Transverse colon (tissue), 3 donors: ENCODE measurements at regions not wholly inside any gene's neighbourhood (a gene's known extent, or its start where the extent isn't known, plus 50 kb on each side); places are given as distances from the start of the nearest gene placed in this dataset.

Source experiments
- POLR2A ChIP-seq: fragments of 450-650 bp; IDR thresholded peaks from one replicate; pipeline ENCODE4 v1.6.1; 2016; ENCODE audit warnings: antibody characterized with exemption, mild to moderate bottlenecking, moderate library complexity
- TF ChIP-seq, protein P1 (sequence below), 5 experiments: fragments of 200-600 bp in 3 of 5; fragments of 450-650 bp in 2 of 5; sonication (generic) in 3 of 5; IDR thresholded peaks; 1 replicate in 2 of 5; 2 replicates in 3 of 5; pipeline ENCODE4 v1.5.1; 2016 to 2017; ENCODE audit warnings: antibody characterized with exemption in 5 of 5, inconsistent platforms in 3 of 5, mild to moderate bottlenecking in 2 of 5, moderate library complexity in 1 of 5

DNA sequence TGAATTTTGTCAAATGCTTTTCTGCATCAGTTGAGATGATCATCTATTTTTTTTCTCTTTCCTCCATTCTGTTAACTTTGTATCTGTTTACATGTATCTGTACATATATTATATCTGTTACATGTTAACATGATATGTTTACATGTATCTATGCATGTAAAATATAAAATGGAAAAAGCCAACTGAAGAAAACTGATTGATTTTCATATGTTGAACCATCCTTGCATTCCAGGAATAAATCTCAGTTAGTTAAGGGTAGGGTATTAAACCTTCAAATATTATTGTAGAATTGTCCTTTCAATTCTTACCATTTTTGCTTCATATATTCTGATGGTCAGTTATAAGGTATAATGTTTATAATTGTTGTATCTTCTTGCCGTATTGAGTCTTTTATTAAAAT, 336.1 kb downstream of the ZFHX3 start:
- TF ChIP-seq, protein P1, sequence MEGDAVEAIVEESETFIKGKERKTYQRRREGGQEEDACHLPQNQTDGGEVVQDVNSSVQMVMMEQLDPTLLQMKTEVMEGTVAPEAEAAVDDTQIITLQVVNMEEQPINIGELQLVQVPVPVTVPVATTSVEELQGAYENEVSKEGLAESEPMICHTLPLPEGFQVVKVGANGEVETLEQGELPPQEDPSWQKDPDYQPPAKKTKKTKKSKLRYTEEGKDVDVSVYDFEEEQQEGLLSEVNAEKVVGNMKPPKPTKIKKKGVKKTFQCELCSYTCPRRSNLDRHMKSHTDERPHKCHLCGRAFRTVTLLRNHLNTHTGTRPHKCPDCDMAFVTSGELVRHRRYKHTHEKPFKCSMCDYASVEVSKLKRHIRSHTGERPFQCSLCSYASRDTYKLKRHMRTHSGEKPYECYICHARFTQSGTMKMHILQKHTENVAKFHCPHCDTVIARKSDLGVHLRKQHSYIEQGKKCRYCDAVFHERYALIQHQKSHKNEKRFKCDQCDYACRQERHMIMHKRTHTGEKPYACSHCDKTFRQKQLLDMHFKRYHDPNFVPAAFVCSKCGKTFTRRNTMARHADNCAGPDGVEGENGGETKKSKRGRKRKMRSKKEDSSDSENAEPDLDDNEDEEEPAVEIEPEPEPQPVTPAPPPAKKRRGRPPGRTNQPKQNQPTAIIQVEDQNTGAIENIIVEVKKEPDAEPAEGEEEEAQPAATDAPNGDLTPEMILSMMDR (IDR thresholded peaks at IDR 0.05), result no peak
- TF ChIP-seq POLR2A, result no peak
